ENCODE measurements at regions not wholly inside any gene's neighbourhood (a gene's known extent, or its start where the extent isn't known, plus 50 kb on each side); places are given as distances from the start of the nearest gene placed in this dataset.

GRCh38 chr10:111522141-111522540, 445.3 kb downstream of the ADRA2A start:
- DNase-seq: no peak

GRCh38 chr10:111522551-111522950, 445.7 kb downstream of the ADRA2A start:
- no peak for DNase-seq

GRCh38 chr10:111523016-111523415, 446.2 kb downstream of the ADRA2A start:
- no peak for DNase-seq

- DNase-seq: no peak
These were observed 447.3 kb downstream of the ADRA2A start for GRCh38 chr10:111524134-111524533.

- DNase-seq: no peak
These were observed 448.9 kb downstream of the ADRA2A start for GRCh38 chr10:111525696-111526095.

GRCh38 chr10:111531690-111532089, 454.9 kb downstream of the ADRA2A start:
- DNase-seq: no peak

GRCh38 chr10:111532139-111532538, 455.3 kb downstream of the ADRA2A start:
- DNase-seq: no peak

GRCh38 chr10:111539246-111539645, 462.4 kb downstream of the ADRA2A start:
- no peak for DNase-seq

GRCh38 chr10:111543854-111544253, 467.0 kb downstream of the ADRA2A start:
- no peak for DNase-seq

GRCh38 chr10:111545861-111546605, 469.2 kb downstream of the ADRA2A start:
- no peak for DNase-seq

- DNase-seq: no peak
These were observed 471.4 kb downstream of the ADRA2A start for GRCh38 chr10:111548084-111548726.

- no peak for DNase-seq
These were observed 474.2 kb downstream of the ADRA2A start for GRCh38 chr10:111551001-111551400.

- no peak for DNase-seq
These were observed 479.8 kb downstream of the ADRA2A start for GRCh38 chr10:111556666-111557065.

GRCh38 chr10:111558211-111558610, 481.4 kb downstream of the ADRA2A start:
- DNase-seq: no peak

- DNase-seq: no peak
These were observed 483.2 kb downstream of the ADRA2A start for GRCh38 chr10:111560027-111560426.

- no peak for DNase-seq
These were observed 484.3 kb downstream of the ADRA2A start for GRCh38 chr10:111561124-111561523.

GRCh38 chr10:111565542-111565941, 488.7 kb downstream of the ADRA2A start:
- no peak for DNase-seq

- no peak for DNase-seq
These were observed 501.2 kb downstream of the ADRA2A start for GRCh38 chr10:111578076-111578475.

- DNase-seq: no peak
These were observed 502.6 kb downstream of the ADRA2A start for GRCh38 chr10:111579473-111579872.

- no peak for DNase-seq
These were observed 513.9 kb downstream of the ADRA2A start for GRCh38 chr10:111590703-111591102.

GRCh38 chr10:111593578-111593977, 516.7 kb downstream of the ADRA2A start:
- no peak for DNase-seq

- DNase-seq: no peak
These were observed 518.3 kb downstream of the ADRA2A start for GRCh38 chr10:111595173-111595572.

- peak; percentile 57 for DNase-seq
These were observed 521.7 kb downstream of the ADRA2A start for GRCh38 chr10:111598433-111599059.

- no peak for DNase-seq
These were observed 523.1 kb downstream of the ADRA2A start for GRCh38 chr10:111599943-111600342.

Data from femur (tissue), 1 donor.